ENCODE measurements at regions not wholly inside any gene's neighbourhood (a gene's known extent, or its start where the extent isn't known, plus 50 kb on each side); places are given as distances from the start of the nearest gene placed in this dataset.

DNA sequence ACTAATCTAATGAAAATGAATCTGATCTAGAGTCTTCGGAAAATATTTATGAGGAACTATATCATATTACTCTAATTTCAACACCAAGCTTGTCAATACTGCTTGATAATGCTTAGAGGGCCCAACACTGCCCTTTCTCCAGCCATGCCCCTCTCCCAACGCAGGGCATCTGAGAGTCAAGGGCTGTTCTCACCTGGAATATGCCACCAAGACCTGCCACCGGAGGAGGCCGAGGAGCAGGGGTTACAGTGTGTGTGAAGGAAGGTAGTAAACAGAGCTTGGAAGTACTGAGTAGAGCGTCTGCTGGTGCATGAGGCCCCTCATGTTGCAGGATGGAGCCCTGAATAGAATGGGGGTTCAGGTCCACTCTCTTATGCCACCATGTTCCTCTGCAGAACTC, 301.3 kb upstream of the MPDZ start:
- H3K27me3 ChIP-seq: no peaks in the 10 kb centered on the region
- H3K36me3 ChIP-seq: no peaks in the 10 kb centered on the region
- H3K4me1 ChIP-seq: no peaks in the 10 kb centered on the region
- intact Hi-C loops (cut with DNase I): no loop called here
- no peaks in the 10 kb centered on the region for H3K9me3 ChIP-seq
- no peak overlapping the region for H3K27ac ChIP-seq (replicated peaks in 1 of 4)
- 95% methylated on average over 5 of the region's 5 CpGs for WGBS
- no peak for TF ChIP-seq POLR2A (IDR thresholded peaks at IDR 0.05; ENCODE audit: low read depth)
- TF ChIP-seq, protein P1, sequence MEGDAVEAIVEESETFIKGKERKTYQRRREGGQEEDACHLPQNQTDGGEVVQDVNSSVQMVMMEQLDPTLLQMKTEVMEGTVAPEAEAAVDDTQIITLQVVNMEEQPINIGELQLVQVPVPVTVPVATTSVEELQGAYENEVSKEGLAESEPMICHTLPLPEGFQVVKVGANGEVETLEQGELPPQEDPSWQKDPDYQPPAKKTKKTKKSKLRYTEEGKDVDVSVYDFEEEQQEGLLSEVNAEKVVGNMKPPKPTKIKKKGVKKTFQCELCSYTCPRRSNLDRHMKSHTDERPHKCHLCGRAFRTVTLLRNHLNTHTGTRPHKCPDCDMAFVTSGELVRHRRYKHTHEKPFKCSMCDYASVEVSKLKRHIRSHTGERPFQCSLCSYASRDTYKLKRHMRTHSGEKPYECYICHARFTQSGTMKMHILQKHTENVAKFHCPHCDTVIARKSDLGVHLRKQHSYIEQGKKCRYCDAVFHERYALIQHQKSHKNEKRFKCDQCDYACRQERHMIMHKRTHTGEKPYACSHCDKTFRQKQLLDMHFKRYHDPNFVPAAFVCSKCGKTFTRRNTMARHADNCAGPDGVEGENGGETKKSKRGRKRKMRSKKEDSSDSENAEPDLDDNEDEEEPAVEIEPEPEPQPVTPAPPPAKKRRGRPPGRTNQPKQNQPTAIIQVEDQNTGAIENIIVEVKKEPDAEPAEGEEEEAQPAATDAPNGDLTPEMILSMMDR (IDR thresholded peaks at IDR 0.05): no peak
- no peak for TF ChIP-seq POLR2AphosphoS5 (IDR thresholded peaks at IDR 0.05)
- TF ChIP-seq EP300 (IDR thresholded peaks at IDR 0.05): no peak
- DNase-seq (ENCODE audit: extremely low spot score): no peak
- no peak overlapping the region for H3K4me3 ChIP-seq

GRCh38 chr9:13580131-13580530, 300.6 kb upstream of the MPDZ start:
- intact Hi-C loops (cut with DNase I): no loop called here
- WGBS: 87% methylated on average over 3 of the region's 3 CpGs
- no peak for DNase-seq (ENCODE audit: extremely low spot score)
- TF ChIP-seq, protein P1 (IDR thresholded peaks at IDR 0.05): no peak
- no peak for TF ChIP-seq EP300 (IDR thresholded peaks at IDR 0.05)
- no peak for TF ChIP-seq POLR2AphosphoS5 (IDR thresholded peaks at IDR 0.05)
- TF ChIP-seq POLR2A (IDR thresholded peaks at IDR 0.05; ENCODE audit: low read depth): no peak
- Histone ChIP-seq H3K4me1 (no peaks in the 10 kb centered on the region), H3K4me3 (no peak overlapping the region), H3K9me3 (no peaks in the 10 kb centered on the region), H3K27ac (replicated peaks in 1 of 4) (no peak overlapping the region), H3K27me3 (no peaks in the 10 kb centered on the region), H3K36me3 (no peaks in the 10 kb centered on the region)

DNA sequence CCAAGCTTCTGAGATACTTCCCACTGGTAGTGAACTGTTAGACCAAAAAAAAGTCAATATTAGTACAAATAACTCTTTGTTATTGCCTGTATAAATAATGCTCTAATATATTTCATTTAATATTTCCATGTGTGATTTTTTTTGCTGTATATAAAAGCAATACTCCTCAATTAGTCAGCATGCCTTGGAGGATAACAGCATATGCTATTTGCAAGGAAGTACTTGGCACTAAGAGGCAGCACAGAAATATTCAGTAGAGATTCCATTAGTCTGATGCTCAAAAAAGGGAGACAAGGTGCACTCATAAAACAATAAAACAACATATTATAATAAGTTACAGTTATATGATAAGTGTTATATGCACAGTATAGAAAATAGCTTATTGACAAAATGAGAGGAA, 296.6 kb upstream of the MPDZ start:
- H3K4me3 ChIP-seq: no peak overlapping the region
- no peaks in the 10 kb centered on the region for H3K36me3 ChIP-seq
- H3K4me1 ChIP-seq: peaks cover 0 to under 1% (median 0%) of the 10 kb centered on the region in 4 donors
- H3K27ac ChIP-seq (replicated peaks in 1 of 4): no peak overlapping the region
- no peaks in the 10 kb centered on the region for H3K9me3 ChIP-seq
- no peaks in the 10 kb centered on the region for H3K27me3 ChIP-seq
- TF ChIP-seq POLR2AphosphoS5 (IDR thresholded peaks at IDR 0.05) (no peak), EP300 (IDR thresholded peaks at IDR 0.05) (no peak), POLR2A (IDR thresholded peaks at IDR 0.05; ENCODE audit: low read depth) (no peak)
- TF ChIP-seq, protein P1 (IDR thresholded peaks at IDR 0.05): no peak
- intact Hi-C loops (cut with DNase I): no loop called here
- DNase-seq (ENCODE audit: extremely low spot score): no peak

GRCh38 chr9:13575558-13575957, 296.1 kb upstream of the MPDZ start:
- DNase-seq (ENCODE audit: extremely low spot score): no peak
- TF ChIP-seq EP300 (IDR thresholded peaks at IDR 0.05) (no peak), POLR2A (IDR thresholded peaks at IDR 0.05; ENCODE audit: low read depth) (no peak), POLR2AphosphoS5 (IDR thresholded peaks at IDR 0.05) (no peak)
- TF ChIP-seq, protein P1 (IDR thresholded peaks at IDR 0.05): no peak
- H3K27ac ChIP-seq (replicated peaks in 1 of 4): no peak overlapping the region
- H3K36me3 ChIP-seq: no peaks in the 10 kb centered on the region
- H3K4me3 ChIP-seq: no peak overlapping the region
- peaks cover 0 to 5% (median 1%) of the 10 kb centered on the region in 4 donors for H3K4me1 ChIP-seq
- WGBS: 100% methylated on average over 1 of the region's 1 CpG
- H3K27me3 ChIP-seq: no peaks in the 10 kb centered on the region
- no peaks in the 10 kb centered on the region for H3K9me3 ChIP-seq
- intact Hi-C loops (cut with DNase I): no loop called here

All from esophagus muscularis mucosa (tissue), 4 donors.